Islet of Langerhans (tissue), 1 donor: ENCODE measurements at regions not wholly inside any gene's neighbourhood (a gene's known extent, or its start where the extent isn't known, plus 50 kb on each side); places are given as distances from the start of the nearest gene placed in this dataset.

Experiments used
- FAIRE-seq: peaks from one replicate; lab custom pipeline; 2011; peaks lifted over from hg19 to GRCh38; lab: Jason Lieb, UNC

DNA sequence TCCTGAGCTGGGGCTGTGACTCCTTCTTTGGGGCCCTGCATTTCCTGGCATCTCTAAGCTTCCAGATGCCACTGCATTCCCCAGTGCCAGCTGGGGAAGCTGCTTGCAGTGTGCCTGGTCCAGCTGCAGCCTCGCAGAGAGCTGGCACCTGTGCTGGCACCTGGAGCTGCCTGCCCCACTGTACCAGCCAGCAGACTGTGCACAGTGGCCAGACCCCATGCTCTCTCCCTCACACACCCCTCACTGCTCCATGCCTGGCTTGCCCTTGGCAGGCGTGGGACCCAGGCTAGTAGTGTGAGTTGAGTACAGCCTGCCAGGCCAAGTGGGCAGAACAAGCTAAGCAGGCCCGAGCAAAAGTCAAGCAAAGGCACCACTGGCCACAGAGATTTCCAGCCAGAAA lies 327.5 kb downstream of the NDFIP2 start:
- no peak for FAIRE-seq

GRCh38 chr13:79807554-79807953 lies 326.6 kb downstream of the NDFIP2 start:
- FAIRE-seq, result no peak

- FAIRE-seq, result no peak
Measured at GRCh38 chr13:79806821-79807220, 325.9 kb downstream of the NDFIP2 start.

DNA sequence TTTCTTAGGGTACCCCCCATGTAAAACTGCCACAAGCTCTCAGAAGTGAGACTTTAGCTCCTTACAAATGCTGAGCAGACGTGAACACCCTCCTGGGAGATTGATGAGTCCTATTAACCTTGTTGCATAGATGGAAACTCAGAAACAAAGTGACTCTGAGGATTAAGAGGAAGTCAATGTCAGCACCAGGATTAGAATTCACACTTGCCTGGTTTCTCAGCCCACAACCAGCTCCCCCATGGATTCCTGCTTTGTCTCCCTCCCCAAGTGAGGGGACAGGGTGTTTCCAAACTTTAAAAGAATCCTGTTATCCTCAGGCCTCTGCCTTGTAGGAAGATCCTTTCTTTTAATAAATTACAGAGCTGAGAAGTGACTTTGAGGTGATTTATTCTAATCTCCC lies 324.4 kb downstream of the NDFIP2 start:
- FAIRE-seq, result no peak

- FAIRE-seq, result no peak
Measured at GRCh38 chr13:79803989-79804388, 323.0 kb downstream of the NDFIP2 start.

- no peak for FAIRE-seq
Measured at GRCh38 chr13:79803296-79803695, 322.3 kb downstream of the NDFIP2 start.

DNA sequence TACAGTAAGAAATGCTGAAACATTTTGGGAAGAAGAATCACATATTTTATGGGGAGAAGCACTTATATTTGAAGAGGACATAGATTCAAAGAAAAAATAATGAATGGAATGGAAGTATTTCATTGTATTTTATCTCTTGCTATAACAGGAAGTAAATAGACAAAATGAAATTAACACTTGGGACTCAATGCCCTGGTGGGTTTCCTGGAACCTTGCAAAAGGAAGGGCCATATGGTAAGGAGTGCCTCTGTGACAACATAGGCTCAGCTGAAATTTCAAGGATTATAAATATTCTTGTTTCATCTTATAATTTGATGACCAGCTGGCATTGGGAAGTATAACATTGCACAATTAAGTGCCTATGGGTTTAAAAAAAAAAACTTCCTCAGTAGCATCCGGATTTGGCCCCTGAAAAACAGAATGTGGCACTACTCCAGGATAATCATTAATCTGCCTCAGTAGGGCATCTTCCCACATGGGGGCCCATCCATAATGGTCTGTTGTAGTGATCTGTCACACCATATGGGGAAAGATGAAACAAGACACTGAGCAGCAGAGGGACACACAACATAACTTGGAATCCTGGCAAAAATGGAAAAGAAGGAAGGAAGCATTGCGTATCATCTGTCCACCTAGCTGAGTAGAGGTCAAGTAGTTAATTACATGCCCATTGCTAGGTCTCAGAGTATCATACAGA lies 321.6 kb downstream of the NDFIP2 start:
- FAIRE-seq, result no peak

- no peak for FAIRE-seq
Measured at GRCh38 chr13:79799059-79799867, 318.3 kb downstream of the NDFIP2 start.

DNA sequence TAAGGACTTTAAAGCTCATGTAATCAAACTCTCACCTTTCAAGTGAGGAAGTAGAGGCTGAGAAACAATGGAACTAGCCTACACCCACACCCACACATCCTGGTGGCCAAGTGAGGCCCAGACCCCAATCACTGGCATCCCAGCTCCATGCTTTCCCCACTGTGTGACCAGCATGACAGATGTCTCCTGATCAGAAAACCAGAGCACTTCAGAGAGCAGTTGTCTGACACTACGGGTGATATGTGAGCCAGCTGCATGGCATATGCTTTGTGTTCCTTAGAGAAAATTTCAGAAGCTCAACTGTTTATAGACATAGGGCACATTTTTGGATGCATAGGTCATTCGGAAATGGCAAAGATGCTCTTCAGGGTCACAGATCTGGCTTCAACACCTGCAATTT lies 315.2 kb downstream of the NDFIP2 start:
- no peak for FAIRE-seq

GRCh38 chr13:79794931-79795330 lies 314.0 kb downstream of the NDFIP2 start:
- FAIRE-seq, result no peak

- no peak for FAIRE-seq
Measured at GRCh38 chr13:79792716-79793115, 311.8 kb downstream of the NDFIP2 start.

DNA sequence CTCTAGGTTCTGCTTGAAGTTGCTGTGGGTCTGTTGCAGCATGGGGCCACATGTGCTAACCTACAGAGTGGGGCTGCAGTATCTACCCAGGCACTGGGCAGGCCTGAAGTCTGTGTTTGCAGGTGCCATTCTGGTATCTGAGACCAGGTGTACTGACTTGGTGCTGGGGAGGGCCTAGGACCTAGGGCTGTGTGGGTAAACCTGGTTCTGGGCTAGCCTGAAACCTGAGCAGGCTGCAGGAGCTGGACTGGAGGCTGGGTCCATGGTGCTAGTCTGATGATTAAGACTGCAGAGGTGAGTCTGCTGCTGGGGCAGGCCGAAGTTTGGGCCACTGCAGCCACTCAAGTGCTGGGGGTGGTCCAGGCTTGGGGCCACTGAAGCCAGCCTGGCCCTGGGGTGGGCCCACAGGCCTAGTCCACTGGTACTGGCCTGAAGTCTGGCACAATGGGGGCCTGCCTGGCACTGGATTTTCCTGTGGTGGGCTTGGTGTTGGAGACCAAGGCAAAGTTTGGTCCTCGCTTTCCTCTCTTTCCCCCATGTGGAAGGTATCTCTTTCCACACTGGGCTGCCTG lies 310.6 kb downstream of the NDFIP2 start:
- no peak for FAIRE-seq

DNA sequence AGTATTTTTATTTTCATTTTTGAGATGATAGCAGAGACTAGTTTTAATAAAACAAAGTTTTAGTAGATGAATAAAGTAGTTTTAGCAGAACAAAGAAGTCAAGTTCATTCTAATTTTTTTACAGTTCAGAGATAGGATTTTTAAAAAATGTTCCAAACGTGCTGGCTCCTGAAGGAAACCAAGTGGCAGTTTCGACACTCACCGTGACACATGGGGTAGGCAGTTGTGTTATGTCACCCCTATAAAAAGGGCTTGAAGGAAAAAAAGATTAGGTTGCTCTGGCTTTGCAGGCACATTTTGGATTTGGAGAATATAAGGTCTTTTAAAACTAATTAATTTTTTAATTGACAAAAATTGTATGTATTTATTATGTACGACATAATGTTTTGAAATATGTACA lies 305.2 kb downstream of the NDFIP2 start:
- no peak for FAIRE-seq

GRCh38 chr13:79782541-79783205 lies 301.7 kb downstream of the NDFIP2 start:
- no peak for FAIRE-seq

- FAIRE-seq, result no peak
Measured at GRCh38 chr13:79781829-79782540, 301.0 kb downstream of the NDFIP2 start.

GRCh38 chr13:79780240-79780639 lies 299.3 kb downstream of the NDFIP2 start:
- FAIRE-seq, result no peak

DNA sequence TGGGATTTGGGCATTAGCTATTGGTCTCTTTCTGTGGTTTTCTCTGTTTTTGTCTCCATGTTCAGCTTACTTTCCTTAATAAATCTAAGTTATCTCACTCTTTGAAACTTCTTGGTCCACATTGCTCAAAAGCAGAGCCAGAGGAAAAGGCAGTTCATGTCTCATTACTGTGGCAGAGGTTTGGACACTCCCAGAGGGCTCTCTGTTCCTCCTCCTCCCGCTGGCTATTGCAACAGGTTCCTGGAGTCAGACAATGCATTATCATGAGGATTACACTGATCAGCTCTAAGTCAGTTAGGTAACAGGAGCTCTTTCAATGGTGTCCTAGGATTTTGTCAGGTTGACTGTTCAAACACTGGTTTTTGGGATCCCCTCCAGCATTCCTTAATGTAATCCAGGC lies 298.8 kb downstream of the NDFIP2 start:
- no peak for FAIRE-seq

DNA sequence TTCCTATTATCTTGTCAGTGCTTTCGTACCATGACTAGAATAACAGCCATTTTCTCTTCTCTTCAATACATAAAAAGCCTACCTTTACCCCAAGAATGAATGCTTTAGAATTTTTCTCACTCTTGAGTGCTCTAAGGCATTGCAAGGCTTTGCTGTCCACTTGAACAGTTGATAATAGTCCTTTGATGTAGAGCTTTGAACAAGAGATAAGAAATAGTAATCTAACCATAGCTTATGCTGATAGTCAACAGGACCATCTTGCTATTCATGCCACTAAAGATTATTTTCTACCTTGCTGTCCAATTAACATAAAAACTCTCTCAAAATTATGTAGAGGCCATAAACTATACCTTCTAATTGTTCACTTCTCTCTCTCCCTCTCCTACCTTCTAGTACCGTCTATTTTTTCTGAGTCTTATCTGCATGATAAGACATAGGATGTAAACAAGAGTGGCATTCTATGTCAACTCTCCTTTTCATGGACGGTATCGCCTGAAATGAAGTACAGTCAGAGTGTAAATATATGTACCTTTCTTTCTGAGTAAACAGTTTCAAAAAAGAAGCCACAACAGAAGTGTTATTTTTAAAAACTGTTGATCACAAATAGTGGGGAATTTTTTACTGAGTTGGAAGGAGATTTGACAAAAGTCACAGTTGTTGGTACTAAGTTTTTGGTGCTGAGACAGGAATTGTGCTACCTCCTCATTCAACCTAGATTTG lies 297.9 kb downstream of the NDFIP2 start:
- no peak for FAIRE-seq

- no peak for FAIRE-seq
Measured at GRCh38 chr13:79777504-79777903, 296.5 kb downstream of the NDFIP2 start.

- FAIRE-seq, result no peak
Measured at GRCh38 chr13:79776531-79777295, 295.8 kb downstream of the NDFIP2 start.

- FAIRE-seq, result peak; percentile 96
Measured at GRCh38 chr13:79775830-79776229, 294.9 kb downstream of the NDFIP2 start.
